OCI-LY1 (cell line): ENCODE measurements at regions not wholly inside any gene's neighbourhood (a gene's known extent, or its start where the extent isn't known, plus 50 kb on each side); places are given as distances from the start of the nearest gene placed in this dataset.

Experiments
- H2AFZ ChIP-seq: fragments of 200-600 bp; sonication (generic), shearing (Covaris generic); 2 replicates; pipeline ENCODE4 v1.6.0; 2014; ENCODE audit warnings: antibody characterized with exemption, mild to moderate bottlenecking, low read length
- H3F3A ChIP-seq: fragments of 200-600 bp; sonication (generic), shearing (Covaris generic); 2 replicates; pipeline ENCODE4 v1.6.0; 2014; ENCODE audit warnings: mild to moderate bottlenecking, antibody characterized with exemption, low read length, moderate library complexity; ENCODE audit not compliant: insufficient read depth
- H3K27ac ChIP-seq: fragments of 200-600 bp; sonication (generic); 2 replicates; pipeline ENCODE4 v1.5.1; 2014; ENCODE audit warnings: low read length, mixed run types, mild to moderate bottlenecking, low read depth; ENCODE audit not compliant: poor library complexity, severe bottlenecking
- H3K27me3 ChIP-seq: fragments of 200-600 bp; sonication (generic); 2 replicates; pipeline ENCODE4 v1.6.0; 2014; ENCODE audit warnings: antibody characterized with exemption, mild to moderate bottlenecking, low read length, moderate library complexity; ENCODE audit not compliant: insufficient read depth
- H3K36me3 ChIP-seq: fragments of 200-600 bp; sonication (generic); 2 replicates; pipeline ENCODE4 v1.6.1; 2014; ENCODE audit warnings: mild to moderate bottlenecking, antibody characterized with exemption, low read length, moderate library complexity, mixed read lengths; ENCODE audit not compliant: insufficient read depth
- H3K4me1 ChIP-seq: fragments of 200-600 bp; sonication (generic); 2 replicates; pipeline ENCODE4 v1.5.1; 2014; ENCODE audit warnings: mild to moderate bottlenecking, low read length, moderate library complexity; ENCODE audit not compliant: insufficient read depth, severe bottlenecking
- H3K4me2 ChIP-seq: fragments of 200-600 bp; sonication (generic), shearing (Covaris generic); 2 replicates; pipeline ENCODE4 v1.6.1; 2014; ENCODE audit warnings: low read length
- H3K4me3 ChIP-seq: fragments of 200-600 bp; sonication (generic); 2 replicates; pipeline ENCODE4 v1.5.1; 2014; ENCODE audit warnings: low read length, low read depth, mild to moderate bottlenecking, mixed read lengths; ENCODE audit not compliant: poor library complexity, severe bottlenecking
- H3K79me2 ChIP-seq: fragments of 200-600 bp; shearing (Covaris generic); 2 replicates; pipeline ENCODE4 v1.6.1; 2016; ENCODE audit warnings: mixed run types, low read length, mixed read lengths; ENCODE audit not compliant: insufficient read depth
- H3K9ac ChIP-seq: fragments of 200-600 bp; sonication (generic), shearing (Covaris generic); 2 replicates; pipeline ENCODE4 v1.6.1; 2014; ENCODE audit warnings: mild to moderate bottlenecking, low read length, mixed read lengths
- H3K9me2 ChIP-seq: fragments of 200-600 bp; sonication (generic), shearing (Covaris generic); 2 replicates; pipeline ENCODE4 v1.6.1; 2014; ENCODE audit warnings: low read depth, mild to moderate bottlenecking, low read length, mixed read lengths
- H3K9me3 ChIP-seq: fragments of 200-600 bp; shearing (Covaris generic); 2 replicates; pipeline ENCODE4 v1.6.1; 2014; ENCODE audit warnings: low read length, mixed read lengths
- H4K20me1 ChIP-seq: fragments of 200-600 bp; sonication (generic), shearing (Covaris generic); 2 replicates; pipeline ENCODE4 v1.6.0; 2016; ENCODE audit warnings: mild to moderate bottlenecking, low read length; ENCODE audit not compliant: insufficient read depth
- EZH2 ChIP-seq: fragments of 200-600 bp; sonication (generic), shearing (Covaris generic); IDR thresholded peaks from 2 replicates; pipeline ENCODE4 v1.8.0; 2017; ENCODE audit warnings: borderline replicate concordance, mixed run types, mild to moderate bottlenecking, antibody characterized with exemption, low read length, moderate library complexity, mixed read lengths
- TF ChIP-seq, protein P1 (sequence below): fragments of 200-600 bp; sonication (generic), shearing (Covaris generic); IDR thresholded peaks from 2 replicates; pipeline ENCODE4 v1.5.1; 2017; ENCODE audit warnings: mild to moderate bottlenecking, antibody characterized with exemption, low read length, moderate library complexity, mixed read lengths

DNA sequence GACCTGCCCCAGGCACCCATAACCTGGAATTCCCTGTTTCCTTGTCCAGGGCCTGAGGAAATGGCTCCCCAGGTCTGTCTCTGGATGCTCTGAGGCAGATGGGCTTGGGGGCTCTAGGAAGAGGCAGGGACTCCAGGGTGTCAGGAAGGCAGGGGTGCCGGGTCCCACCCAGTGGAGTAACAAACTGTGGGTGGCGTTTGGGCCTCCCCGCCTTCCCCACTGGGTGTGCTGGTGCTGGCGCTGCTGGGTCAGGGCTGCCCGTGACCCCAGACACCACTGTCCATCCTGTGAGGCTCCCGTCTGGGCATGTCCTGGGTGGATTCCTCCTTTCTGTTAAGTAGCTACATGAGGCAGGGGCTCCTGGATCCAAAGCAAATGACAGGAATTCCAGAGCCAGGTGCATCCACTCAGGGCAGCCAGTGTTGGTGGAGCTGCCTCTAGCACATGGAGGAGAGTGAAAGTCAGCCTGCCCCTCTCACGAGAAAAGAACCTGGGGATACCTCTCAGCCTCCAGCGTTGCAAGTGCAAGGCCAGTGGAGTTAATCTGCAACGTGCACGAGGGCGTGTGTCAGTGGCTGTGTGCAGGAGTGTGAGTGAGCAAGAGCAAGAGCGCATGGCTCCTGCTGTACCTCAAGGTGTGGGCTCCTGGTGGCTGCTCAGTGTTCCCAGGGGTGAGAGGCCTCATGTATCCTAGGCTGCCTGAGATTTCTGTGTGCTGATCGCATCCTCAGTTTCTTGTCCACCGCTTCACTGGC, 403.1 kb downstream of the TMEM121 start:
- Histone ChIP-seq H4K20me1 (no peaks in the 10 kb centered on the region), H3K9ac (no peak overlapping the region), H3K27me3 (no peaks in the 10 kb centered on the region), H3K4me1 (no peaks in the 10 kb centered on the region), H3F3A (no peaks in the 10 kb centered on the region), H3K9me2 (no peaks in the 10 kb centered on the region), H3K79me2 (no peaks in the 10 kb centered on the region), H3K36me3 (no peaks in the 10 kb centered on the region), H2AFZ (no peak overlapping the region), H3K4me3 (no peak overlapping the region), H3K27ac (no peak overlapping the region), H3K4me2 (no peak overlapping the region), H3K9me3 (no peaks in the 10 kb centered on the region)
- TF ChIP-seq, protein P1, sequence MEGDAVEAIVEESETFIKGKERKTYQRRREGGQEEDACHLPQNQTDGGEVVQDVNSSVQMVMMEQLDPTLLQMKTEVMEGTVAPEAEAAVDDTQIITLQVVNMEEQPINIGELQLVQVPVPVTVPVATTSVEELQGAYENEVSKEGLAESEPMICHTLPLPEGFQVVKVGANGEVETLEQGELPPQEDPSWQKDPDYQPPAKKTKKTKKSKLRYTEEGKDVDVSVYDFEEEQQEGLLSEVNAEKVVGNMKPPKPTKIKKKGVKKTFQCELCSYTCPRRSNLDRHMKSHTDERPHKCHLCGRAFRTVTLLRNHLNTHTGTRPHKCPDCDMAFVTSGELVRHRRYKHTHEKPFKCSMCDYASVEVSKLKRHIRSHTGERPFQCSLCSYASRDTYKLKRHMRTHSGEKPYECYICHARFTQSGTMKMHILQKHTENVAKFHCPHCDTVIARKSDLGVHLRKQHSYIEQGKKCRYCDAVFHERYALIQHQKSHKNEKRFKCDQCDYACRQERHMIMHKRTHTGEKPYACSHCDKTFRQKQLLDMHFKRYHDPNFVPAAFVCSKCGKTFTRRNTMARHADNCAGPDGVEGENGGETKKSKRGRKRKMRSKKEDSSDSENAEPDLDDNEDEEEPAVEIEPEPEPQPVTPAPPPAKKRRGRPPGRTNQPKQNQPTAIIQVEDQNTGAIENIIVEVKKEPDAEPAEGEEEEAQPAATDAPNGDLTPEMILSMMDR: no peak
- TF ChIP-seq EZH2: no peak

DNA sequence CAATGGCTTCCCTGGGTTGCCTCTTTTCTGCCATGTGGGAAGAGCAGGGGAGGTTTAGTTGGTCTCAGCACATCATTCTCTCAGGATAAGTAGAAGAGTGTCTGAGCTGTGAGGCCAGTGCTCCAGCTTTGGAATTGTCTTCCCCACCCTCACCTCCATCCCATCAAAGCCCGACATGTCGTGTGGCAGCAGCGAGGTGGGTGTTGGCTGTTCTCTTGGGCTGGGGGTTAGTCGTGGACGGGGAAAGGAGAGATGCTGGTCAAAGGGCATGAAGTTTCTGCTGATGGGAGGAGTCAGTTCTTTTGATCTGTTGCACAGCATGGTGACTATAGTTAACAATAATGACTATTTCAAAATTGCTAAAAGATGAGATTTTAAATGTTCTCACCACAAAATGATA, 404.2 kb downstream of the TMEM121 start:
- no peaks in the 10 kb centered on the region for H3F3A ChIP-seq
- H3K79me2 ChIP-seq: no peaks in the 10 kb centered on the region
- no peak overlapping the region for H3K27ac ChIP-seq
- TF ChIP-seq EZH2: no peak
- TF ChIP-seq, protein P1: no peak
- H3K36me3 ChIP-seq: no peaks in the 10 kb centered on the region
- no peaks in the 10 kb centered on the region for H3K27me3 ChIP-seq
- no peak overlapping the region for H3K4me3 ChIP-seq
- H3K4me1 ChIP-seq: no peaks in the 10 kb centered on the region
- no peak overlapping the region for H3K4me2 ChIP-seq
- no peaks in the 10 kb centered on the region for H3K9me3 ChIP-seq
- H3K9me2 ChIP-seq: no peaks in the 10 kb centered on the region
- H2AFZ ChIP-seq: no peak overlapping the region
- H3K9ac ChIP-seq: no peak overlapping the region
- H4K20me1 ChIP-seq: no peaks in the 10 kb centered on the region

DNA sequence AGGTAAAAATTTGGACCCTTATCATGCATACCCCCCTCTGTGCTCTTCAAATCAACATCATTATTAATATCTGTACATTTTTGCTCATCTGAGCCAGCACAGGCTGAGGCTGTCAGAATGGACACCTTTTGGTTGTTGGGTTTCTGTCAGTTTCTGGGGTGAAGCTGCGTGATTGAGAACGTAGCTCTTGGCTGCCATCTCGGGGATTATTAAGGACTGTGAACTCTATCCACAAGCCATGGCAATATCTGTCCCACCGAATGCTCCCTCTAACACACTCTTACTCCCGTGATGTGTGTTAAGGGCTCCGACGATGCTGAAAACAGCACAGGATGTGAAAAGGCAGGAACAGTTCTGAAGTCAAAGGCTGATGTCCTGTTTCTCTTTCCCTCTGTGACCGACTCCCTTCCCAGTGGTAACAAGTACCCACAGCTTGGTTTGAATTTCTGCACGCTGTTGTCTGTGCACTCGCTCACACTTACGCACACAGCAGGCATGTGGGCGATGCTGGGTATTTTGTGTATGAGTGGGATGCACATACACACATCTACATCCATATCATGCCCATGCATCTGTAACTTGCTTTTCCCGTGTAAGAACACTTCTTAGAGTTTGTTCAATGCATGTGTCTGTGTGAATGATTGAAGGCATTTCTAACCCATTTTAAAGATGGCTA, 405.6 kb downstream of the TMEM121 start:
- no peak for TF ChIP-seq EZH2
- TF ChIP-seq, protein P1: no peak
- H3K9me2 ChIP-seq: no peaks in the 10 kb centered on the region
- H4K20me1 ChIP-seq: no peaks in the 10 kb centered on the region
- no peaks in the 10 kb centered on the region for H3F3A ChIP-seq
- H3K27ac ChIP-seq: no peak overlapping the region
- H3K9ac ChIP-seq: no peak overlapping the region
- no peaks in the 10 kb centered on the region for H3K79me2 ChIP-seq
- H2AFZ ChIP-seq: no peak overlapping the region
- H3K4me1 ChIP-seq: no peaks in the 10 kb centered on the region
- no peak overlapping the region for H3K4me3 ChIP-seq
- no peak overlapping the region for H3K4me2 ChIP-seq
- no peaks in the 10 kb centered on the region for H3K9me3 ChIP-seq
- no peaks in the 10 kb centered on the region for H3K27me3 ChIP-seq
- H3K36me3 ChIP-seq: no peaks in the 10 kb centered on the region
